Ovary (tissue), 7 donors: ENCODE measurements at regions not wholly inside any gene's neighbourhood (a gene's known extent, or its start where the extent isn't known, plus 50 kb on each side); places are given as distances from the start of the nearest gene placed in this dataset.

Experiments
- DNase-seq, 5 donors: peaks; one replicate each; pipeline ENCODE4 v3.0.0-alpha.2; 2019 to 2020
- H3K27ac ChIP-seq, 2 donors: fragments of 200-600 bp; one replicate each; pipeline versions ENCODE4 v1.5.1 to v1.8.0; 2019 to 2022
- H3K27me3 ChIP-seq: fragments of 200-600 bp; one replicate; pipeline ENCODE4 v1.8.0; 2022
- H3K36me3 ChIP-seq: fragments of 200-600 bp; sonication (generic); one replicate; pipeline ENCODE4 v1.5.1; 2019
- H3K4me1 ChIP-seq: one replicate; pipeline ENCODE4 v1.8.1; 2013; ENCODE audit warnings: mild to moderate bottlenecking, moderate library complexity; ENCODE audit not compliant: insufficient read depth
- H3K4me3 ChIP-seq: fragments of 200-600 bp; sonication (generic); one replicate; pipeline ENCODE4 v1.5.1; 2017
- H3K9me3 ChIP-seq, 2 donors: fragments of 200-600 bp in 1 of 2; sonication (generic) in 1 of 2; one replicate each; pipeline versions ENCODE4 v1.5.1 to v1.8.1; 2013 to 2019; ENCODE audit warnings: mild to moderate bottlenecking in 1 of 2, moderate library complexity in 1 of 2
- CTCF ChIP-seq, 3 donors: fragments of 450-650 bp in 2 of 3; fragments of 200-600 bp in 1 of 3; IDR thresholded peaks; one replicate each; pipeline versions ENCODE4 v1.5.1 to v1.8.0; 2016 to 2022; ENCODE audit warnings: antibody characterized with exemption in 3 of 3, mild to moderate bottlenecking in 1 of 3
- EP300 ChIP-seq: sonication (generic); formaldehyde crosslinking; IDR thresholded peaks from one replicate; pipeline ENCODE4 v1.6.1; 2017; ENCODE audit warnings: antibody characterized with exemption
- POLR2A ChIP-seq: fragments of 450-650 bp; IDR thresholded peaks from one replicate; pipeline ENCODE4 v1.6.1; 2017; ENCODE audit warnings: antibody characterized with exemption, mild to moderate bottlenecking, moderate library complexity
- WGBS, 3 donors: extraction: QIAGEN DNeasy Blood & Tissue Kit in 1 of 3; methylation state at CpG; one replicate each; pipeline versions ENCODE4 v1.1.5 to v1.1.7; 2013 to 2017; 5-methylcytosine and 5-hydroxymethylcytosine counted together
- intact Hi-C, 4 donors: fragments of 100-400 bp; cut with DNase I; formaldehyde crosslinking; loops; one replicate each; pipeline versions ENCODE4 v1.11.0 to v1.15.1; 2022 to 2023
- donor health status: DM: no; HTN: no; CAD: no; lungs with moderate emphysema.
- donor health status: DM: no; HTN: no; CAD: no.
- donor health status: Bipolar disorder and iron deficiency.
- donor health status: DM: no; HTN: no; CAD: no.
- donor health status: DM: yes; HTN: yes; CAD: no.

GRCh38 chr6:71383901-71384489 lies 95.4 kb downstream of the OGFRL1 start:
- Histone ChIP-seq H3K36me3 (no peaks in the 10 kb centered on the region), H3K27ac (no peak overlapping the region), H3K4me3 (no peak overlapping the region), H3K4me1 (no peaks in the 10 kb centered on the region), H3K27me3 (no peaks in the 10 kb centered on the region), H3K9me3 (no peaks in the 10 kb centered on the region)
- DNase-seq, result no peak
- TF ChIP-seq CTCF (IDR thresholded peaks at IDR 0.05) (peak in 1 of 3 donors; percentile 41), POLR2A (no peak), EP300 (no peak)
- intact Hi-C loops, result loop anchor here in 1 of 4 donors (10.0 kb wide), 1 partner anchor 131 kb away; no protein-coding TSS in a partner anchor
- 40 to 44% (median 42%) methylated on average over 5 of the region's 5 CpGs for WGBS, 3 donors

- Histone ChIP-seq H3K4me3 (no peak overlapping the region), H3K36me3 (no peaks in the 10 kb centered on the region), H3K27ac (no peak overlapping the region), H3K27me3 (no peaks in the 10 kb centered on the region), H3K9me3 (no peaks in the 10 kb centered on the region), H3K4me1 (no peaks in the 10 kb centered on the region)
- 65 to 82% (median 69%) methylated on average over 1 of the region's 1 CpG for WGBS, 3 donors
- intact Hi-C loops, result loop anchor here in 2 of 4 donors (5.0 to 10.0 kb wide), 2 partner anchors 122 to 130 kb away; no protein-coding TSS in a partner anchor
- no peak for DNase-seq
- TF ChIP-seq POLR2A, result no peak
- TF ChIP-seq EP300, result no peak
- no peak for TF ChIP-seq CTCF (IDR thresholded peaks at IDR 0.05)
Measured at GRCh38 chr6:71385111-71385822, 96.7 kb downstream of the OGFRL1 start.

GRCh38 chr6:71386215-71386614 lies 97.6 kb downstream of the OGFRL1 start:
- Histone ChIP-seq H3K27ac (no peak overlapping the region), H3K27me3 (no peaks in the 10 kb centered on the region), H3K4me1 (no peaks in the 10 kb centered on the region), H3K4me3 (no peak overlapping the region), H3K36me3 (no peaks in the 10 kb centered on the region), H3K9me3 (no peaks in the 10 kb centered on the region)
- TF ChIP-seq CTCF (IDR thresholded peaks at IDR 0.05) (no peak), POLR2A (no peak)
- 87 to 90% (median 89%) methylated on average over 4 of the region's 4 CpGs for WGBS, 3 donors
- intact Hi-C loops, result loop anchor here in 2 of 4 donors (5.0 to 10.0 kb wide), 2 partner anchors 121 to 129 kb away; no protein-coding TSS in a partner anchor
- DNase-seq, result no peak

- Histone ChIP-seq H3K27me3 (no peaks in the 10 kb centered on the region), H3K9me3 (no peaks in the 10 kb centered on the region), H3K36me3 (no peaks in the 10 kb centered on the region), H3K4me3 (no peak overlapping the region), H3K27ac (no peak overlapping the region), H3K4me1 (no peaks in the 10 kb centered on the region)
- DNase-seq, result no peak
- TF ChIP-seq CTCF (IDR thresholded peaks at IDR 0.05) (no peak), EP300 (no peak), POLR2A (no peak)
- intact Hi-C loops, result loop anchor here in 2 of 4 donors (5.0 to 10.0 kb wide), 2 partner anchors 120 to 128 kb away; no protein-coding TSS in a partner anchor
Measured at GRCh38 chr6:71387179-71387578, 98.6 kb downstream of the OGFRL1 start.
